GM23248 (cell line): ENCODE measurements at regions not wholly inside any gene's neighbourhood (a gene's known extent, or its start where the extent isn't known, plus 50 kb on each side); places are given as distances from the start of the nearest gene placed in this dataset.

Source experiments
- DNase-seq: peaks from one replicate; pipeline ENCODE4 v3.0.0-alpha.2; 2015
- H2AFZ ChIP-seq: fragments of 200-600 bp; sonication (generic); 2 replicates; pipeline ENCODE4 v1.6.1; 2016; ENCODE audit warnings: antibody characterized with exemption
- H3F3A ChIP-seq: fragments of 200-600 bp; sonication (generic); 2 replicates; pipeline ENCODE4 v1.6.1; 2016; ENCODE audit warnings: mild to moderate bottlenecking, antibody characterized with exemption, mixed run types; ENCODE audit not compliant: insufficient read depth
- H3K27ac ChIP-seq: fragments of 200-600 bp; sonication (generic); 2 replicates; pipeline ENCODE4 v1.5.1; 2016; ENCODE audit warnings: mild to moderate bottlenecking
- H3K27me3 ChIP-seq: fragments of 200-600 bp; sonication (generic); replicated peaks from 2 replicates; pipeline ENCODE4 v1.6.1; 2016; ENCODE audit warnings: mild to moderate bottlenecking; ENCODE audit not compliant: insufficient read depth
- H3K36me3 ChIP-seq: fragments of 200-600 bp; sonication (generic); 2 replicates; pipeline ENCODE4 v1.6.1; 2016; ENCODE audit warnings: low read depth, mild to moderate bottlenecking
- H3K4me1 ChIP-seq: fragments of 200-600 bp; sonication (generic); 2 replicates; pipeline ENCODE4 v1.6.1; 2016; ENCODE audit warnings: mild to moderate bottlenecking; ENCODE audit not compliant: insufficient read depth
- H3K4me2 ChIP-seq: fragments of 200-600 bp; sonication (generic); one replicate; pipeline ENCODE4 v1.6.1; 2016; ENCODE audit warnings: mild to moderate bottlenecking; ENCODE audit not compliant: unreplicated experiment
- H3K4me3 ChIP-seq: fragments of 200-600 bp; sonication (generic); 2 replicates; pipeline ENCODE4 v1.5.1; 2016; ENCODE audit warnings: mild to moderate bottlenecking
- H3K79me2 ChIP-seq: fragments of 200-600 bp; sonication (generic); 2 replicates; pipeline ENCODE4 v1.6.1; 2016; ENCODE audit warnings: mild to moderate bottlenecking; ENCODE audit not compliant: insufficient read depth
- H3K9ac ChIP-seq: fragments of 200-600 bp; sonication (generic); 2 replicates; pipeline ENCODE4 v1.6.1; 2016; ENCODE audit warnings: mild to moderate bottlenecking
- H3K9me2 ChIP-seq: fragments of 200-600 bp; sonication (generic); 2 replicates; pipeline ENCODE4 v1.6.1; 2016; ENCODE audit warnings: mixed run types, mild to moderate bottlenecking, moderate library complexity; ENCODE audit not compliant: insufficient read depth
- H3K9me3 ChIP-seq: fragments of 200-600 bp; sonication (generic); one replicate; pipeline ENCODE4 v1.6.1; 2017; ENCODE audit warnings: low read depth
- H4K20me1 ChIP-seq: fragments of 200-600 bp; sonication (generic); 2 replicates; pipeline ENCODE4 v1.6.0; 2016; ENCODE audit not compliant: insufficient read depth
- EZH2 ChIP-seq: fragments of 200-600 bp; sonication (generic); IDR thresholded peaks from 2 replicates; pipeline ENCODE4 v1.6.1; 2018; ENCODE audit warnings: antibody characterized with exemption, mild to moderate bottlenecking; ENCODE audit not compliant: insufficient read depth, poor library complexity, severe bottlenecking
- EZH2phosphoT487 ChIP-seq: fragments of 200-600 bp; sonication (generic); IDR thresholded peaks from 2 replicates; pipeline ENCODE4 v1.6.1; 2018; ENCODE audit warnings: antibody characterized with exemption, moderate library complexity, mild to moderate bottlenecking, low read depth; ENCODE audit not compliant: insufficient read depth
- WGBS, 2 experiments: methylation state at CpG; one replicate each; pipeline ENCODE4 v1.1.6; 2015 to 2017; ENCODE audit warnings: low lambda C conversion rate in 2 of 2, low coverage in 1 of 2; ENCODE audit errors: missing lambda C conversion rate in 2 of 2; 5-methylcytosine and 5-hydroxymethylcytosine counted together
- in situ Hi-C: fragments of 300-500 bp; cut with MboI; formaldehyde crosslinking; loops from 2 replicates; pipeline ENCODE4 v1.15.0; 2020

GRCh38 chr6:126941751-126942150 is 176.7 kb upstream of the RSPO3 start:
- Histone ChIP-seq H3K36me3 (no peaks in the 10 kb centered on the region), H3K4me2 (no peak overlapping the region), H3K4me3 (no peak overlapping the region), H3K27ac (no peak overlapping the region), H2AFZ (no peak overlapping the region), H4K20me1 (no peaks in the 10 kb centered on the region), H3K4me1 (no peaks in the 10 kb centered on the region), H3K9ac (no peak overlapping the region), H3K27me3 (no peaks in the 10 kb centered on the region), H3K9me3 (no peaks in the 10 kb centered on the region), H3F3A (0 out of 2 replicates have a peak, but pooled peaks cover 6% of the 10 kb centered on the region), H3K79me2 (no peaks in the 10 kb centered on the region), H3K9me2 (no peaks in the 10 kb centered on the region)
- in situ Hi-C loops = no loop called here
- DNase-seq = no peak
- TF ChIP-seq EZH2 (no peak), EZH2phosphoT487 (no peak)
- 91 to 100% methylated on average over 1 of the region's 1 CpG for WGBS, 2 experiments

- no peaks in the 10 kb centered on the region for H3K27me3 ChIP-seq
- no peak overlapping the region for H2AFZ ChIP-seq
- no peak for TF ChIP-seq EZH2
- no peak for TF ChIP-seq EZH2phosphoT487
- H3K27ac ChIP-seq = no peak overlapping the region
- no peaks in the 10 kb centered on the region for H4K20me1 ChIP-seq
- H3K79me2 ChIP-seq = no peaks in the 10 kb centered on the region
- H3K4me1 ChIP-seq = no peaks in the 10 kb centered on the region
- no peaks in the 10 kb centered on the region for H3K9me2 ChIP-seq
- in situ Hi-C loops = no loop called here
- no peaks in the 10 kb centered on the region for H3K36me3 ChIP-seq
- H3K9ac ChIP-seq = no peak overlapping the region
- H3F3A ChIP-seq = no peaks in the 10 kb centered on the region
- no peak overlapping the region for H3K4me3 ChIP-seq
- no peaks in the 10 kb centered on the region for H3K9me3 ChIP-seq
- WGBS, 2 experiments = 58% methylated on average over 5 of the region's 5 CpGs
- H3K4me2 ChIP-seq = no peak overlapping the region
- DNase-seq = no peak
Measured at GRCh38 chr6:126944512-126944911, 174.0 kb upstream of the RSPO3 start.

GRCh38 chr6:126945150-126945685 is 173.3 kb upstream of the RSPO3 start:
- H3K9ac ChIP-seq = no peak overlapping the region
- no peak overlapping the region for H3K4me2 ChIP-seq
- no peaks in the 10 kb centered on the region for H3K36me3 ChIP-seq
- no peaks in the 10 kb centered on the region for H3F3A ChIP-seq
- TF ChIP-seq EZH2 (no peak), EZH2phosphoT487 (no peak)
- H2AFZ ChIP-seq = no peak overlapping the region
- 65 to 74% methylated on average over 4 of the region's 4 CpGs for WGBS, 2 experiments
- no peaks in the 10 kb centered on the region for H3K79me2 ChIP-seq
- no peaks in the 10 kb centered on the region for H4K20me1 ChIP-seq
- H3K4me3 ChIP-seq = no peak overlapping the region
- H3K4me1 ChIP-seq = no peaks in the 10 kb centered on the region
- H3K27ac ChIP-seq = no peak overlapping the region
- H3K27me3 ChIP-seq = no peaks in the 10 kb centered on the region
- DNase-seq = no peak
- no peaks in the 10 kb centered on the region for H3K9me2 ChIP-seq
- H3K9me3 ChIP-seq = no peaks in the 10 kb centered on the region
- in situ Hi-C loops = no loop called here

DNA sequence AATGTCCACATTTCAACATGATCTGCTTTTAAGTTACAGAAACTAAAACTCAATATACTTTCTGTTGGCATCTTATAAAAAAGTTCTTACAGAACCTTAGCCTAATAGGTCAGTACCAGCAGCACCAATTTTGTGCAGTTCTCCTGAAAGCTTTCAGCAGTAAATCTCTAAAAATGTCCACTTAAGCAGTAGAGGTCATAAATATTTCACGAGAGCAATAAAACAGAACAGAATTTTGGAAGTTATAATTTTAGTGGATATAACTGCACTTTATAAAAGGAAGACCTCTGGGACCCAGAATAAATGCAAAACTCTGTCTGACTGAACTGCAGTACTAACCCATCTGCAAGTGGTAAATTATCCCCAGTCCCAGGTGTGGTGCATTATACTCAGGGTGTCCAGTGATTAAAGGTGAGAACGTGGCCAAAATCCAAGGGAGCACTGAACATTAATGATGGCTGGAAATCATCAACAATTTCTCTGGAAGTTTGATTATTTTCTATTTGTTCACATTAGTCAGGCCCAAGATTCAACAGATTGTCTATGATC is 172.6 kb upstream of the RSPO3 start:
- no peaks in the 10 kb centered on the region for H3K9me3 ChIP-seq
- 58 to 72% methylated on average over 2 of the region's 2 CpGs for WGBS, 2 experiments
- no peaks in the 10 kb centered on the region for H3K79me2 ChIP-seq
- DNase-seq = no peak
- H3K4me2 ChIP-seq = no peak overlapping the region
- no peak for TF ChIP-seq EZH2phosphoT487
- no peak for TF ChIP-seq EZH2
- H3K9ac ChIP-seq = no peak overlapping the region
- H3K4me1 ChIP-seq = no peaks in the 10 kb centered on the region
- no peak overlapping the region for H3K27ac ChIP-seq
- no peaks in the 10 kb centered on the region for H3K27me3 ChIP-seq
- no peaks in the 10 kb centered on the region for H3K9me2 ChIP-seq
- no peak overlapping the region for H3K4me3 ChIP-seq
- H3F3A ChIP-seq = no peaks in the 10 kb centered on the region
- in situ Hi-C loops = no loop called here
- H3K36me3 ChIP-seq = no peaks in the 10 kb centered on the region
- H2AFZ ChIP-seq = no peak overlapping the region
- H4K20me1 ChIP-seq = no peaks in the 10 kb centered on the region

- no peaks in the 10 kb centered on the region for H4K20me1 ChIP-seq
- peak; percentile 42 for DNase-seq
- no peaks in the 10 kb centered on the region for H3K9me2 ChIP-seq
- no peaks in the 10 kb centered on the region for H3F3A ChIP-seq
- H3K4me1 ChIP-seq = no peaks in the 10 kb centered on the region
- in situ Hi-C loops = no loop called here
- no peak overlapping the region for H3K4me3 ChIP-seq
- TF ChIP-seq EZH2 = no peak
- TF ChIP-seq EZH2phosphoT487 = no peak
- WGBS, 2 experiments = 39 to 40% methylated on average over 4 of the region's 4 CpGs
- no peak overlapping the region for H3K27ac ChIP-seq
- H3K79me2 ChIP-seq = no peaks in the 10 kb centered on the region
- H3K36me3 ChIP-seq = no peaks in the 10 kb centered on the region
- no peaks in the 10 kb centered on the region for H3K9me3 ChIP-seq
- no peak overlapping the region for H3K4me2 ChIP-seq
- no peak overlapping the region for H3K9ac ChIP-seq
- H3K27me3 ChIP-seq = no peaks in the 10 kb centered on the region
- H2AFZ ChIP-seq = no peak overlapping the region
Measured at GRCh38 chr6:126947070-126947469, 171.4 kb upstream of the RSPO3 start.
